IMR-90 (cell line): ENCODE measurements at regions not wholly inside any gene's neighbourhood (a gene's known extent, or its start where the extent isn't known, plus 50 kb on each side); places are given as distances from the start of the nearest gene placed in this dataset.

Experiments
- ATAC-seq: fragments of 200-7000 bp; cut with Tn5 transposase; 2 replicates; pipeline ENCODE4 v1.9.1; 2020; ENCODE audit warnings: low read depth, mild to moderate bottlenecking, moderate library complexity
- BruUV-seq: library from RNA; stranded (reverse); fragments of 400-500 nt; replicated peaks from 2 replicates; lab custom pipeline; 2021; lab: Mats Ljungman, UMichigan
- CTCF ChIA-PET: fragments of 300-600 bp; formaldehyde crosslinking; extraction: SDS; loops from one replicate; lab custom pipeline; 2021; ENCODE audit warnings: antibody characterized with exemption; lab: Yijun Ruan, JAX
- POLR2A ChIA-PET: fragments of 300-600 bp; sonication (Branson Sonifier 250); formaldehyde crosslinking; loops from one replicate; lab custom pipeline; 2022; ENCODE audit warnings: antibody characterized with exemption; ENCODE audit not compliant: unreplicated experiment; lab: Charles Lee
- DNase-seq: peaks from one replicate; pipeline ENCODE4 v3.0.0; 2013
- H2AFZ ChIP-seq: replicated peaks from 2 replicates; pipeline ENCODE3; 2013; ENCODE audit warnings: low read length, mild to moderate bottlenecking; ENCODE audit not compliant: poor library complexity
- H2AK5ac ChIP-seq: 2 replicates; pipeline ENCODE4 v1.6.1; 2013; ENCODE audit warnings: low read depth, low read length, inconsistent platforms
- H2AK9ac ChIP-seq: replicated peaks from 2 replicates; pipeline ENCODE3; 2013; ENCODE audit warnings: mild to moderate bottlenecking, low read depth, low read length, moderate library complexity; ENCODE audit not compliant: poor library complexity
- H2BK120ac ChIP-seq: 2 replicates; pipeline ENCODE4 v1.6.1; 2013; ENCODE audit warnings: low read depth, low read length, inconsistent platforms
- H2BK15ac ChIP-seq: 3 replicates; pipeline ENCODE4 v1.6.1; 2013; ENCODE audit warnings: low read depth, low read length, inconsistent platforms
- H2BK20ac ChIP-seq: 2 replicates; pipeline ENCODE4 v1.6.1; 2013; ENCODE audit warnings: low read depth, mild to moderate bottlenecking, inconsistent platforms, low read length, moderate library complexity
- H2BK5ac ChIP-seq: 2 replicates; pipeline ENCODE4 v1.6.1; 2013; ENCODE audit warnings: mild to moderate bottlenecking, low read depth, low read length, inconsistent platforms; ENCODE audit not compliant: poor library complexity, severe bottlenecking
- H3K14ac ChIP-seq: replicated peaks from 2 replicates; pipeline ENCODE4 v1.6.1; 2013; ENCODE audit warnings: low read depth, low read length, inconsistent platforms
- H3K18ac ChIP-seq: 2 replicates; pipeline ENCODE4 v1.6.1; 2013; ENCODE audit warnings: low read depth, low read length, control low read depth
- H3K23ac ChIP-seq: 2 replicates; pipeline ENCODE4 v1.6.1; 2013; ENCODE audit warnings: low read depth, low read length, inconsistent platforms
- H3K27ac ChIP-seq: 2 replicates; pipeline ENCODE4 v1.5.1; 2013; ENCODE audit warnings: mild to moderate bottlenecking, control low read depth, low read length; ENCODE audit not compliant: insufficient read depth
- H3K27me3 ChIP-seq: 2 replicates; pipeline ENCODE4 v1.6.1; 2013; ENCODE audit warnings: low read length; ENCODE audit not compliant: control insufficient read depth, insufficient read depth
- H3K36me3 ChIP-seq: 2 replicates; pipeline ENCODE4 v1.6.1; 2013; ENCODE audit warnings: low read length, mixed read lengths; ENCODE audit not compliant: control insufficient read depth, insufficient read depth
- H3K4ac ChIP-seq: 2 replicates; pipeline ENCODE4 v1.6.1; 2013; ENCODE audit warnings: low read depth, low read length, inconsistent platforms
- H3K4me1 ChIP-seq: 2 replicates; pipeline ENCODE4 v1.6.1; 2013; ENCODE audit warnings: low read length, mixed read lengths; ENCODE audit not compliant: control insufficient read depth, insufficient read depth
- H3K4me2 ChIP-seq: 2 replicates; pipeline ENCODE4 v1.6.1; 2013; ENCODE audit warnings: low read depth, mild to moderate bottlenecking, control low read depth, low read length, moderate library complexity
- H3K4me3 ChIP-seq: 2 replicates; pipeline ENCODE4 v1.5.1; 2013; ENCODE audit warnings: low read depth, mild to moderate bottlenecking, control low read depth, low read length, moderate library complexity; ENCODE audit not compliant: insufficient read depth
- H3K56ac ChIP-seq: 2 replicates; pipeline ENCODE4 v1.6.1; 2013; ENCODE audit warnings: low read length, inconsistent platforms; ENCODE audit not compliant: insufficient read depth; ENCODE audit errors: extremely low read depth
- H3K79me1 ChIP-seq, 2 experiments: 2 replicates each; pipeline ENCODE4 v1.6.1; 2013; ENCODE audit warnings: low read length in 2 of 2, inconsistent platforms in 1 of 2, low read depth in 1 of 2
- H3K9ac ChIP-seq: 2 replicates; pipeline ENCODE4 v1.6.1; 2013; ENCODE audit warnings: low read depth, low read length, control low read depth
- H3K9me1 ChIP-seq: 2 replicates; pipeline ENCODE4 v1.6.1; 2013; ENCODE audit warnings: low read length, inconsistent platforms; ENCODE audit not compliant: insufficient read depth
- H3K9me3 ChIP-seq: 2 replicates; pipeline ENCODE4 v1.6.1; 2013; ENCODE audit warnings: low read length; ENCODE audit not compliant: control insufficient read depth, insufficient read depth
- H4K20me1 ChIP-seq: 2 replicates; pipeline ENCODE4 v1.6.1; 2013; ENCODE audit warnings: low read length, inconsistent platforms; ENCODE audit not compliant: insufficient read depth
- H4K5ac ChIP-seq: 2 replicates; pipeline ENCODE4 v1.6.1; 2013; ENCODE audit warnings: mild to moderate bottlenecking, low read depth, low read length, control low read depth
- H4K8ac ChIP-seq, 2 experiments: 2 replicates each; pipeline ENCODE4 v1.6.1; 2013; ENCODE audit warnings: low read depth in 2 of 2, low read length in 2 of 2, control low read depth in 1 of 2, inconsistent platforms in 1 of 2
- H4K91ac ChIP-seq: 2 replicates; pipeline ENCODE4 v1.6.1; 2013; ENCODE audit warnings: low read depth, low read length, inconsistent platforms; ENCODE audit not compliant: insufficient read depth
- BHLHE40 ChIP-seq: fragments of 150-350 bp; IDR thresholded peaks from 2 replicates; pipeline ENCODE4 v1.6.1; 2016; ENCODE audit warnings: mild to moderate bottlenecking, low read depth, low read length
- CEBPB ChIP-seq: IDR thresholded peaks from 2 replicates; pipeline ENCODE4 v1.6.1; 2012; ENCODE audit warnings: low read depth, low read length, improper control_type of control experiment
- CHD1 ChIP-seq: IDR thresholded peaks from 2 replicates; pipeline ENCODE4 v1.6.1; 2012; ENCODE audit warnings: low read depth, low read length, improper control_type of control experiment
- CTCF ChIP-seq: conservative IDR thresholded peaks from 2 replicates; pipeline ENCODE4 v1.5.1; 2012; ENCODE audit warnings: mild to moderate bottlenecking, low read depth, low read length, improper control_type of control experiment
- ELK1 ChIP-seq: fragments of 150-350 bp; IDR thresholded peaks from 2 replicates; pipeline ENCODE4 v1.6.1; 2016; ENCODE audit warnings: low read depth, mild to moderate bottlenecking, low read length, moderate library complexity, borderline replicate concordance
- FOS ChIP-seq: fragments of 150-350 bp; IDR thresholded peaks from 2 replicates; pipeline ENCODE4 v1.6.1; 2016; ENCODE audit warnings: low read depth, low read length
- MAFK ChIP-seq: IDR thresholded peaks from 2 replicates; pipeline ENCODE4 v1.6.1; 2012; ENCODE audit warnings: low read depth, low read length, improper control_type of control experiment
- MAZ ChIP-seq: IDR thresholded peaks from 2 replicates; pipeline ENCODE4 v1.6.1; 2012; ENCODE audit warnings: low read depth, mild to moderate bottlenecking, low read length, improper control_type of control experiment, moderate library complexity, borderline replicate concordance
- MXI1 ChIP-seq: IDR thresholded peaks from 2 replicates; pipeline ENCODE4 v1.6.1; 2012; ENCODE audit warnings: low read depth, mild to moderate bottlenecking, low read length, moderate library complexity, borderline replicate concordance
- NFE2L2 ChIP-seq: fragments of 150-350 bp; IDR thresholded peaks from 2 replicates; pipeline ENCODE4 v1.6.1; 2016; ENCODE audit warnings: low read depth, mild to moderate bottlenecking, low read length
- POLR2A ChIP-seq: IDR thresholded peaks from 2 replicates; pipeline ENCODE4 v1.6.1; 2012; ENCODE audit warnings: mild to moderate bottlenecking, low read depth, low read length
- RAD21 ChIP-seq: IDR thresholded peaks from 2 replicates; pipeline ENCODE4 v1.6.1; 2012; ENCODE audit warnings: low read length, improper control_type of control experiment
- RCOR1 ChIP-seq: IDR thresholded peaks from 2 replicates; pipeline ENCODE4 v1.6.1; 2012; ENCODE audit warnings: mild to moderate bottlenecking, low read length, improper control_type of control experiment; ENCODE audit not compliant: insufficient replicate concordance
- RFX5 ChIP-seq: IDR thresholded peaks from 2 replicates; pipeline ENCODE4 v1.8.0; 2012; ENCODE audit warnings: low read depth, mild to moderate bottlenecking, low read length, moderate library complexity
- SMC3 ChIP-seq: fragments of 150-350 bp; IDR thresholded peaks from 2 replicates; pipeline ENCODE4 v1.6.1; 2016; ENCODE audit warnings: low read depth, mild to moderate bottlenecking, antibody characterized with exemption, low read length, moderate library complexity
- USF2 ChIP-seq: fragments of 150-350 bp; IDR thresholded peaks from 2 replicates; pipeline ENCODE4 v1.6.1; 2017; ENCODE audit warnings: mild to moderate bottlenecking, antibody characterized with exemption, low read length, low read depth
- WGBS, 2 experiments: methylation state at CpG; one replicate each; pipeline versions ENCODE4 v1.1.5 to v1.1.7; 2013; ENCODE audit warnings: missing lambda C conversion rate in 2 of 2; ENCODE audit not compliant: insufficient read length in 1 of 2; ENCODE audit errors: extremely low coverage in 2 of 2; 5-methylcytosine and 5-hydroxymethylcytosine counted together
- dilution Hi-C: fragments of 300-500 bp; cut with HindIII; formaldehyde crosslinking; loops from one replicate; pipeline ENCODE4 v1.14.3; 2018; ENCODE audit warnings: low sequenced_read_pairs; ENCODE audit not compliant: unreplicated experiment
- in situ Hi-C: fragments of 300-500 bp; cut with MboI; formaldehyde crosslinking; loops from 3 replicates; pipeline ENCODE4 v1.14.3; 2019; ENCODE audit warnings: low sequenced_read_pairs, inconsistent platforms, mixed read lengths
- intact Hi-C: fragments of 100-400 bp; cut with micrococcal nuclease; formaldehyde crosslinking; loops from 2 replicates; pipeline ENCODE4 v1.10.0; 2022

- ChIA-PET CTCF (interaction anchor here (1.1 kb wide), 1 partner anchor 17 kb away, joined by 4 read pairs; no protein-coding TSS in a partner anchor), POLR2A (no interaction called here)
- Histone ChIP-seq H3K56ac (no peak overlapping the region), H4K91ac (no peak overlapping the region), H2AFZ (no peak overlapping the region), H3K9me3 (no peaks in the 10 kb centered on the region), H3K4me3 (no peak overlapping the region), H3K79me1 (no peaks in the 10 kb centered on the region), H3K27ac (no peak overlapping the region), H3K4me2 (no peak overlapping the region), H3K9me1 (no peaks in the 10 kb centered on the region), H2AK5ac (no peak overlapping the region), H2AK9ac (no peak overlapping the region), H3K4ac (no peak overlapping the region), H3K14ac (no peak overlapping the region), H3K23ac (no peak overlapping the region), H4K5ac (no peak overlapping the region), H3K27me3 (no peaks in the 10 kb centered on the region), H2BK20ac (no peak overlapping the region), H2BK120ac (no peak overlapping the region), H4K8ac (no peak overlapping the region), H3K18ac (no peak overlapping the region), H2BK5ac (no peak overlapping the region), H3K4me1 (no peaks in the 10 kb centered on the region), H3K9ac (no peak overlapping the region), H3K36me3 (no peaks in the 10 kb centered on the region), H2BK15ac (no peak overlapping the region), H4K20me1 (no peaks in the 10 kb centered on the region)
- BruUV-seq: no TSS peak
- in situ Hi-C loops (no loop called here), dilution Hi-C loops (no loop called here), intact Hi-C loops (no loop called here)
- WGBS, 2 experiments: 40% methylated on average over 2 of the region's 4 CpGs; no CpG with 5 or more reads in 1 of the 2 experiments
- ATAC-seq (no peak), DNase-seq (no peak)
- no peak for TF ChIP-seq FOS
- TF ChIP-seq CHD1: no peak
- TF ChIP-seq MAZ: no peak
- no peak for TF ChIP-seq CEBPB
- no peak for TF ChIP-seq RCOR1
- TF ChIP-seq MAFK: no peak
- TF ChIP-seq SMC3: no peak
- TF ChIP-seq RFX5: no peak
- TF ChIP-seq RAD21: no peak
- no peak for TF ChIP-seq USF2
- TF ChIP-seq BHLHE40: no peak
- TF ChIP-seq CTCF: no peak
- no peak for TF ChIP-seq MXI1
- TF ChIP-seq ELK1: no peak
- no peak for TF ChIP-seq POLR2A
- no peak for TF ChIP-seq NFE2L2
These were observed 85.4 kb upstream of the VOPP1 start for GRCh38 chr7:55657654-55658053.
